Colonic mucosa (tissue), 4 donors: ENCODE measurements at regions not wholly inside any gene's neighbourhood (a gene's known extent, or its start where the extent isn't known, plus 50 kb on each side); places are given as distances from the start of the nearest gene placed in this dataset.

Experiments used
- DNase-seq: peaks from one replicate; pipeline ENCODE4 v3.0.0-alpha.2; 2020
- H3K27ac ChIP-seq: fragments of 200-600 bp; one replicate; pipeline ENCODE4 v1.8.0; 2021
- H3K27me3 ChIP-seq: fragments of 200-600 bp; one replicate; pipeline ENCODE4 v1.8.0; 2021
- H3K36me3 ChIP-seq: fragments of 200-600 bp; one replicate; pipeline ENCODE4 v1.8.0; 2021
- H3K4me1 ChIP-seq: fragments of 200-600 bp; one replicate; pipeline ENCODE4 v1.8.0; 2021; ENCODE audit warnings: mild to moderate bottlenecking
- H3K4me3 ChIP-seq: fragments of 200-600 bp; one replicate; pipeline ENCODE4 v1.8.0; 2021
- H3K9ac ChIP-seq, 2 donors: one replicate each; pipeline ENCODE4 v1.7.0; 2013; ENCODE audit warnings: control low read depth in 2 of 2, low read depth in 2 of 2, low read length in 2 of 2
- H3K9me3 ChIP-seq: fragments of 200-600 bp; one replicate; pipeline ENCODE4 v1.8.0; 2021
- CTCF ChIP-seq: fragments of 200-600 bp; IDR thresholded peaks from one replicate; pipeline ENCODE4 v1.8.0; 2022; ENCODE audit warnings: antibody characterized with exemption, mild to moderate bottlenecking
- intact Hi-C: fragments of 100-400 bp; cut with DNase I; formaldehyde crosslinking; loops from one replicate; pipeline ENCODE4 v1.14.1; 2022
- donor health status: healthy.
- donor health status: DM: no; HTN: no; CAD: no.
- donor health status: DM: no; HTN: no; CAD: no.

GRCh38 chr2:18980786-18981430 lies 377.5 kb downstream of the OSR1 start:
- no peaks in the 10 kb centered on the region for H3K9me3 ChIP-seq
- H3K9ac ChIP-seq: no peak overlapping the region
- no peak overlapping the region for H3K27ac ChIP-seq
- H3K27me3 ChIP-seq: no peaks in the 10 kb centered on the region
- no peak overlapping the region for H3K4me3 ChIP-seq
- H3K36me3 ChIP-seq: no peaks in the 10 kb centered on the region
- H3K4me1 ChIP-seq: no peaks in the 10 kb centered on the region
- intact Hi-C loops: loop anchor here (10.0 kb wide), 1 partner anchor 374 kb away; the partner anchor contains the start of gene OSR1
- DNase-seq: no peak
- TF ChIP-seq CTCF: no peak

GRCh38 chr2:18980104-18980785 lies 378.2 kb downstream of the OSR1 start:
- Histone ChIP-seq H3K9me3 (no peaks in the 10 kb centered on the region), H3K4me1 (no peaks in the 10 kb centered on the region), H3K36me3 (no peaks in the 10 kb centered on the region), H3K9ac (no peak overlapping the region), H3K27ac (no peak overlapping the region), H3K27me3 (no peaks in the 10 kb centered on the region), H3K4me3 (no peak overlapping the region)
- no peak for DNase-seq
- intact Hi-C loops: loop anchor here (10.0 kb wide), 1 partner anchor 375 kb away; the partner anchor contains the start of gene OSR1
- TF ChIP-seq CTCF: no peak

- Histone ChIP-seq H3K9me3 (no peaks in the 10 kb centered on the region), H3K9ac (no peak overlapping the region), H3K4me1 (no peaks in the 10 kb centered on the region), H3K36me3 (no peaks in the 10 kb centered on the region), H3K27me3 (no peaks in the 10 kb centered on the region), H3K27ac (peak overlapping the region; percentile 55), H3K4me3 (no peak overlapping the region)
- no peak for TF ChIP-seq CTCF
- intact Hi-C loops: no loop called here
- DNase-seq: no peak
Observed at GRCh38 chr2:18977409-18977808, 381.0 kb downstream of the OSR1 start.

GRCh38 chr2:18976168-18976961 lies 382.1 kb downstream of the OSR1 start:
- Histone ChIP-seq H3K9ac (no peak overlapping the region), H3K27me3 (no peaks in the 10 kb centered on the region), H3K4me3 (no peak overlapping the region), H3K27ac (peak overlapping the region; percentile 55), H3K36me3 (no peaks in the 10 kb centered on the region), H3K4me1 (no peaks in the 10 kb centered on the region), H3K9me3 (no peaks in the 10 kb centered on the region)
- intact Hi-C loops: no loop called here
- DNase-seq: peak; percentile 28
- no peak for TF ChIP-seq CTCF

- no peaks in the 10 kb centered on the region for H3K9me3 ChIP-seq
- no peak overlapping the region for H3K27ac ChIP-seq
- no peaks in the 10 kb centered on the region for H3K27me3 ChIP-seq
- TF ChIP-seq CTCF: no peak
- H3K4me3 ChIP-seq: no peak overlapping the region
- H3K4me1 ChIP-seq: no peaks in the 10 kb centered on the region
- H3K36me3 ChIP-seq: no peaks in the 10 kb centered on the region
- no peak overlapping the region for H3K9ac ChIP-seq
- DNase-seq: no peak
- intact Hi-C loops: no loop called here
Observed at GRCh38 chr2:18975506-18976167, 382.8 kb downstream of the OSR1 start.
